Endothelial cell (in vitro differentiated cells): ENCODE measurements at regions not wholly inside any gene's neighbourhood (a gene's known extent, or its start where the extent isn't known, plus 50 kb on each side); places are given as distances from the start of the nearest gene placed in this dataset.

ENCODE experiments used
- DNase-seq: peaks from one replicate; pipeline ENCODE4 v3.0.0; 2021; ENCODE audit warnings: low spot score
- H3K27ac Mint-ChIP-seq: one replicate; pipeline ENCODE4 v1.8.0; 2021; ENCODE audit warnings: mixed read lengths, inconsistent platforms; ENCODE audit not compliant: unreplicated experiment
- H3K27me3 Mint-ChIP-seq: one replicate; pipeline ENCODE4 v1.8.0; 2021; ENCODE audit warnings: mild to moderate bottlenecking, moderate library complexity, mixed read lengths, inconsistent platforms; ENCODE audit not compliant: unreplicated experiment
- H3K36me3 Mint-ChIP-seq: one replicate; pipeline ENCODE4 v1.8.0; 2021; ENCODE audit warnings: mild to moderate bottlenecking, low read depth, mixed read lengths, inconsistent platforms; ENCODE audit not compliant: unreplicated experiment
- H3K4me1 Mint-ChIP-seq: one replicate; pipeline ENCODE4 v1.8.0; 2021; ENCODE audit warnings: mild to moderate bottlenecking, mixed read lengths, inconsistent platforms; ENCODE audit not compliant: unreplicated experiment
- H3K4me3 Mint-ChIP-seq: one replicate; pipeline ENCODE4 v1.8.0; 2021; ENCODE audit warnings: mild to moderate bottlenecking, mixed read lengths, inconsistent platforms; ENCODE audit not compliant: unreplicated experiment
- H3K9me3 Mint-ChIP-seq: one replicate; pipeline ENCODE4 v1.8.0; 2021; ENCODE audit warnings: mixed read lengths, inconsistent platforms; ENCODE audit not compliant: unreplicated experiment
- CTCF ChIP-seq: fragments of 200-600 bp; sonication (generic); IDR thresholded peaks from one replicate; pipeline ENCODE4 v1.5.0; 2021; ENCODE audit warnings: antibody characterized with exemption; ENCODE audit not compliant: unreplicated experiment

- DNase-seq, result no peak
- H3K9me3 Mint-ChIP-seq, result no peaks in the 10 kb centered on the region
- H3K27ac Mint-ChIP-seq, result no peak overlapping the region
- no peak overlapping the region for H3K4me3 Mint-ChIP-seq
- no peaks in the 10 kb centered on the region for H3K27me3 Mint-ChIP-seq
- no peak for TF ChIP-seq CTCF
- no peaks in the 10 kb centered on the region for H3K36me3 Mint-ChIP-seq
- no peaks in the 10 kb centered on the region for H3K4me1 Mint-ChIP-seq
These were observed 118.7 kb downstream of the MID1IP1 start for GRCh38 chrX:38919853-38920528.

- H3K9me3 Mint-ChIP-seq, result no peaks in the 10 kb centered on the region
- H3K36me3 Mint-ChIP-seq, result no peaks in the 10 kb centered on the region
- peaks cover 4% of the 10 kb centered on the region for H3K27me3 Mint-ChIP-seq
- no peak overlapping the region for H3K27ac Mint-ChIP-seq
- no peak overlapping the region for H3K4me3 Mint-ChIP-seq
- TF ChIP-seq CTCF, result no peak
- no peak for DNase-seq
- H3K4me1 Mint-ChIP-seq, result peaks cover 11% of the 10 kb centered on the region
These were observed 122.3 kb downstream of the MID1IP1 start for GRCh38 chrX:38923451-38923969.

- Mint-ChIP-seq H3K4me3 (no peak overlapping the region), H3K9me3 (no peaks in the 10 kb centered on the region), H3K4me1 (peaks cover 11% of the 10 kb centered on the region), H3K27ac (no peak overlapping the region), H3K27me3 (peaks cover 8% of the 10 kb centered on the region), H3K36me3 (no peaks in the 10 kb centered on the region)
- DNase-seq, result no peak
- no peak for TF ChIP-seq CTCF
These were observed 126.3 kb downstream of the MID1IP1 start for GRCh38 chrX:38927592-38927991.

- no peak for DNase-seq
- H3K4me1 Mint-ChIP-seq, result peaks cover 11% of the 10 kb centered on the region
- no peaks in the 10 kb centered on the region for H3K36me3 Mint-ChIP-seq
- H3K9me3 Mint-ChIP-seq, result no peaks in the 10 kb centered on the region
- no peak overlapping the region for H3K4me3 Mint-ChIP-seq
- no peak for TF ChIP-seq CTCF
- H3K27ac Mint-ChIP-seq, result no peak overlapping the region
- H3K27me3 Mint-ChIP-seq, result peaks cover 8% of the 10 kb centered on the region
These were observed 128.7 kb downstream of the MID1IP1 start for GRCh38 chrX:38929966-38930421.

GRCh38 chrX:38930474-38930873 is 129.2 kb downstream of the MID1IP1 start:
- no peak for DNase-seq
- TF ChIP-seq CTCF, result no peak
- Mint-ChIP-seq H3K27ac (no peak overlapping the region), H3K27me3 (peaks cover 6% of the 10 kb centered on the region), H3K9me3 (no peaks in the 10 kb centered on the region), H3K4me3 (no peak overlapping the region), H3K4me1 (peaks cover 10% of the 10 kb centered on the region), H3K36me3 (no peaks in the 10 kb centered on the region)
